HL-60 (cell line): ENCODE measurements at regions not wholly inside any gene's neighbourhood (a gene's known extent, or its start where the extent isn't known, plus 50 kb on each side); places are given as distances from the start of the nearest gene placed in this dataset.

Experiments
- CTCF ChIP-seq: IDR thresholded peaks from one replicate; pipeline ENCODE4 v1.5.1; 2011; ENCODE audit warnings: low read length, control low read depth, inconsistent platforms; ENCODE audit not compliant: insufficient read depth
- POLR2AphosphoS5 ChIP-seq: IDR thresholded peaks from 2 replicates; pipeline ENCODE4 v1.6.1; 2012; ENCODE audit warnings: low read depth

- TF ChIP-seq CTCF (no peak), POLR2AphosphoS5 (no peak)
Measured at GRCh38 chr4:112069110-112069509, 76.1 kb upstream of the FAM241A start.
